ENCODE measurements at regions not wholly inside any gene's neighbourhood (a gene's known extent, or its start where the extent isn't known, plus 50 kb on each side); places are given as distances from the start of the nearest gene placed in this dataset.

- Histone ChIP-seq H3K9me3 (replicated peaks) (peaks cover 40% of the 10 kb centered on the region), H3K4me1 (no peaks in the 10 kb centered on the region), H3K36me3 (no peaks in the 10 kb centered on the region), H3K4me3 (no peak overlapping the region), H3K27ac (replicated peaks) (no peak overlapping the region), H3K27me3 (ENCODE audit: low read depth) (no peaks in the 10 kb centered on the region)
- no peak for DNase-seq
- TF ChIP-seq, protein P1, sequence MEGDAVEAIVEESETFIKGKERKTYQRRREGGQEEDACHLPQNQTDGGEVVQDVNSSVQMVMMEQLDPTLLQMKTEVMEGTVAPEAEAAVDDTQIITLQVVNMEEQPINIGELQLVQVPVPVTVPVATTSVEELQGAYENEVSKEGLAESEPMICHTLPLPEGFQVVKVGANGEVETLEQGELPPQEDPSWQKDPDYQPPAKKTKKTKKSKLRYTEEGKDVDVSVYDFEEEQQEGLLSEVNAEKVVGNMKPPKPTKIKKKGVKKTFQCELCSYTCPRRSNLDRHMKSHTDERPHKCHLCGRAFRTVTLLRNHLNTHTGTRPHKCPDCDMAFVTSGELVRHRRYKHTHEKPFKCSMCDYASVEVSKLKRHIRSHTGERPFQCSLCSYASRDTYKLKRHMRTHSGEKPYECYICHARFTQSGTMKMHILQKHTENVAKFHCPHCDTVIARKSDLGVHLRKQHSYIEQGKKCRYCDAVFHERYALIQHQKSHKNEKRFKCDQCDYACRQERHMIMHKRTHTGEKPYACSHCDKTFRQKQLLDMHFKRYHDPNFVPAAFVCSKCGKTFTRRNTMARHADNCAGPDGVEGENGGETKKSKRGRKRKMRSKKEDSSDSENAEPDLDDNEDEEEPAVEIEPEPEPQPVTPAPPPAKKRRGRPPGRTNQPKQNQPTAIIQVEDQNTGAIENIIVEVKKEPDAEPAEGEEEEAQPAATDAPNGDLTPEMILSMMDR (IDR thresholded peaks at IDR 0.05; ENCODE audit: borderline replicate concordance) = no peak
- intact Hi-C loops (cut with micrococcal nuclease) = no loop called here
Measured at GRCh38 chr20:22204801-22205200, 379.6 kb downstream of the FOXA2 start.

DNA sequence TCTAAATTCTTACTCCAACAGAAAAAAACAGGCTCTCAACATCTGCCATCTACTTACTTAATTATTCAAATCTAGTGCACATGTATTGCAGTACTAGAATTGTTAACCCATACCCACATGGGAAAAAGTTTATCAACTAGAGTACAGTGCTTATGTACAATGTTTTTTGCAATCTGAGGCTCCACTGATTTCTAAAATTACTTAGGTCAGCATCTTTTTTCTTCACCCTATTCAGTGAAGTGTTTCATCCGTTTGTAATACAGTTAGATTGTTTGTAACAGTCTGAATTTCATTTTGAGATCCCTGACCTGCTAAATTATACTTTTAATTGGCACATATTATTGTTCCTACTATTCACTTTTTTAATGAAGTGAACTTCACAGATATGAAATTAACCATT, 402.2 kb downstream of the FOXA2 start:
- H3K27ac ChIP-seq (replicated peaks) = no peak overlapping the region
- no peak for DNase-seq
- no peak overlapping the region for H3K4me3 ChIP-seq
- no peaks in the 10 kb centered on the region for H3K4me1 ChIP-seq
- H3K9me3 ChIP-seq (replicated peaks) = peaks cover 31% of the 10 kb centered on the region
- H3K27me3 ChIP-seq (ENCODE audit: low read depth) = no peaks in the 10 kb centered on the region
- intact Hi-C loops (cut with micrococcal nuclease) = no loop called here
- TF ChIP-seq, protein P1 (IDR thresholded peaks at IDR 0.05; ENCODE audit: borderline replicate concordance) = no peak
- H3K36me3 ChIP-seq = no peaks in the 10 kb centered on the region

GRCh38 chr20:22180244-22180643, 404.1 kb downstream of the FOXA2 start:
- H3K4me3 ChIP-seq = no peak overlapping the region
- DNase-seq = no peak
- no peaks in the 10 kb centered on the region for H3K27me3 ChIP-seq (ENCODE audit: low read depth)
- TF ChIP-seq, protein P1 (IDR thresholded peaks at IDR 0.05; ENCODE audit: borderline replicate concordance) = no peak
- H3K4me1 ChIP-seq = no peaks in the 10 kb centered on the region
- intact Hi-C loops (cut with micrococcal nuclease) = no loop called here
- no peaks in the 10 kb centered on the region for H3K36me3 ChIP-seq
- H3K9me3 ChIP-seq (replicated peaks) = peaks cover 27% of the 10 kb centered on the region
- no peak overlapping the region for H3K27ac ChIP-seq (replicated peaks)

GRCh38 chr20:22160101-22160652, 424.2 kb downstream of the FOXA2 start:
- no peaks in the 10 kb centered on the region for H3K4me1 ChIP-seq
- H3K27me3 ChIP-seq (ENCODE audit: low read depth) = peaks cover 17% of the 10 kb centered on the region
- TF ChIP-seq, protein P1 (IDR thresholded peaks at IDR 0.05; ENCODE audit: borderline replicate concordance) = no peak
- H3K36me3 ChIP-seq = no peaks in the 10 kb centered on the region
- no peaks in the 10 kb centered on the region for H3K9me3 ChIP-seq (replicated peaks)
- H3K27ac ChIP-seq (replicated peaks) = no peak overlapping the region
- no peak for DNase-seq
- intact Hi-C loops (cut with micrococcal nuclease) = no loop called here
- no peak overlapping the region for H3K4me3 ChIP-seq

- H3K27me3 ChIP-seq (ENCODE audit: low read depth) = peaks cover 17% of the 10 kb centered on the region
- no peak for DNase-seq
- intact Hi-C loops (cut with micrococcal nuclease) = no loop called here
- no peaks in the 10 kb centered on the region for H3K4me1 ChIP-seq
- no peaks in the 10 kb centered on the region for H3K9me3 ChIP-seq (replicated peaks)
- H3K36me3 ChIP-seq = no peaks in the 10 kb centered on the region
- TF ChIP-seq, protein P1 (IDR thresholded peaks at IDR 0.05; ENCODE audit: borderline replicate concordance) = no peak
- H3K4me3 ChIP-seq = no peak overlapping the region
- H3K27ac ChIP-seq (replicated peaks) = no peak overlapping the region
Measured at GRCh38 chr20:22159276-22159675, 425.1 kb downstream of the FOXA2 start.
